ENCODE measurements at regions not wholly inside any gene's neighbourhood (a gene's known extent, or its start where the extent isn't known, plus 50 kb on each side); places are given as distances from the start of the nearest gene placed in this dataset.
"Not testable (repeated sequence)": the region's sequence is repeated elsewhere in the genome, so short reads cannot be mapped to it uniquely, and the experiment has no call there.

DNA sequence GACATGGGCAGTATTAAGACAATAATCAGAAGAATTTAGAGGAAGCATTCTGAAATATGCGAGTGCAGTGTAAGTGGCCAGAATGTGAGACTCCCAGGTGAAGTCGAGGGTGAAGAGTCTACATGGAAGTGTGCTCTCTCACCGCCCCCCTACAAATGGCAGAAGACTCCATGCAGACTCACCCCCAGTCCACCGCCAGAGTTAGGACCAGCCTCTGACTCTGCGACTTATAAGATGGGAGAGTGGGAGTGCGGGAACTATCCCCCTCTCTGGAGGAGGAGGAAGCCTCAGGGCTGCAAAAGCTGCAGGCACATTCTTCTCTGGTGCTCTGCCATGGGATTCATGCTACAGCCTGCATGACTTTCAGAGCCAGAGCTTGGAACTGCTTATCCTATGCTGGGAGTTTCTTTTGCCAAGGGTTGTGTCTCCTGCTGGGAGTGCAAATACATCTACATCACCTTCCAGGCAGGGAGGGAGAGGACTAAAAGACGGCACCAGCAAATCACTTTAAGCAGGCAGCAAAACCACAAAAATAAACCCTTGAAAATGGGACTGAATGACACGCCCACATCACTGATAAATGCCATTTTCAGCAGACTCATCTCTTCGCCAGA lies 206.7 kb upstream of the SULF2 start:
- no peak for DNase-seq

DNA sequence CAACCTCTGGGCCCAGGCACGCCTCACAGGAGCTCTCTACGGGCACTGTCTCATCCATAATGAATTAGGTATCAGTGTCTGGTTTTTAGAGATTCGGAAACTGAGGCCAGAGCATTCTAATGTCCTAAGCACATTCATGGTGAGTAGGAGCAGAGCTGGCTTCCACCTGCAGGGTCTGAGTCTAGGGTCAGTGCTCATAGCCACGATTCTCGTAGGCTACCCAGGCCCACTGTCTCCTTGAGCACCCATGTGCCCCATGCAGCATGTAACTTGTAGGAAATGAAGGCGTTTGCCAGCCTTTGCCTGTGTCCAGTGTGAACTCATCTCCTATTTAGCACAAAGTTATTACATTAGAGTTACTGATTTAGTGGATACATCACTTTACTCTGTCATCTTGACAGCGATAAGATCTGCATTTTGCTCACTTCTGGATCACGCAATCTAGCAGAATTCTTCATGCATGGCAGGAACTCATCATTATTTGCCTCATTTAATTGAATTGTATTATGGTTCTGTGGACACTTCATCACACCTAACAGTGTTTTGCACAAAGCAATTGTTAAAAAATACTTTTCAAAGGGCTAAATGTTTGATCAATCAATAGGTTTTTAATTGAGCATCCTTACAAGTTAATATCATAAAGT lies 205.3 kb upstream of the SULF2 start:
- no peak for DNase-seq

DNA sequence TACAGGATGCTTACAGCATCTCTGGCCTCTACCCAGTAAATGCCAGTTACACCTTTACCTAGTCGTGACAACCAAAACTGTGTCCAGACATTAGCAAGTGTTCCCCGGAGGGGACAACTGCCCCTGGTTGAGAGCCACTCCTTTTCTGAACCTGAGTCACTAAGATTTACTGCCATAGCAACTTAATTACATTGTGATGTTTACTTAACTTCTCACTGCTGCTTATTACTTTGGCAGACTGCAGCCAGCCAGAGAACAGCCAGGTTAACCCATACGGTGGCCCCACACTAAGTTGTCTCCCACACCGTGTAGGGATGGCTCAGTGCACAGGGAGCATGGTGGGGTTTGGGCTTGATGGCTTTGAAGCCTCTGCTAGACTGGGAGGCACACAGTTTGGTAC lies 204.7 kb upstream of the SULF2 start:
- DNase-seq, result no peak

DNA sequence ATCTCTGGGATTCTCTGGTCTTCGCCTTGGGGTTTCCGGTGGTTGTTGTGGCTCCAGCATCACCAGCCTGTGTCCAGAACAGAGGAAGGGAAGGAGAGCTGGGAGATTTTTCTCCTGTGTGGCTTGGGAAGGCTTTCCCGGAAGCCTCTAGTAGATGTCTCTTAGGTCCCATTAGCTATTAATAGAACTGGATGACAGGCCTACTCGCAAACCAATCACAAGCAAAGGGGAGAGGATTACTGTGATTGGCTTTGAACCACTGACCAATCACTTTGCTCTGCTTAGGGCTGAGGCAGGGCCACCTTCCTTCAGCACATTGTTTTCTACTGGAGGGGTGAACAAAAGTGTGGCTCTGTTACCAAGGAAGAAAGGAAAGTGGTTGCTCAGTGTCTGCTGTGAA lies 203.4 kb upstream of the SULF2 start:
- no peak for DNase-seq

DNA sequence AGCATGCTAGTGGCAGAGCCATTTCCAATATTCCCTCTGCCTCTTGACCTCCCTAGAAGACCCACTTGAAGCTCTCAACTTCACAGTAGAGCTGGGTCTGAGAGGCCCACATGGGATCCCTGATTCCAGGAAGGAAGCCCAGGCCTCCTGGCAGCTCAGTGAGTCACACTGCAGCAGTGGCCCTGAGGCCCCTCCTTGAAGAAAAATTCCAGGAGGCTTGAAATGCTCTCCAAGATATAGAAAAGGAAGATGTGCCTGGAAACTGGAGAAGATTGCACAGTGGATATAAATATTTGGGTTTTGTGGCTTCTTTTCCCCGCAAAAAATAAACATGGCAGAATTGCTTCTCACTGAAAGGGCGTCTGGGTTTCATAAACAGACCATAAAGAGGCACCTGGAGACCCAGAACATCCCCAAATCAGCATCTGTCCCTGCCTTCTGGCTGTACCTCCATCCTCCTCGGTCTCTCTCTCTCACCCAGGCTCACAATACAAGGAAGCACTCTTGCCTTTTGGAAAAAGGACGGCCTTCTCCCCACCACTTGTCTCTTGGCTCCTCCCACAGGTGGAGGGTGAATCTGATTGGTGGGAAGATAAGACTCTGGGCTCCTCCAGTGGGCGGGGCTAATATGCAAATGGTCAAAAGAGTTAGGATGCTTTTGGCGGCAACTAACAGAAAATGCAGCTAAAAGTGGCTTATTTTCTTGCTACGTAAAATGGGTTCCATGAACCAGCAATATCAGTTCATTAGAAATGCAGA lies 200.0 kb upstream of the SULF2 start:
- DNase-seq, result no peak

DNA sequence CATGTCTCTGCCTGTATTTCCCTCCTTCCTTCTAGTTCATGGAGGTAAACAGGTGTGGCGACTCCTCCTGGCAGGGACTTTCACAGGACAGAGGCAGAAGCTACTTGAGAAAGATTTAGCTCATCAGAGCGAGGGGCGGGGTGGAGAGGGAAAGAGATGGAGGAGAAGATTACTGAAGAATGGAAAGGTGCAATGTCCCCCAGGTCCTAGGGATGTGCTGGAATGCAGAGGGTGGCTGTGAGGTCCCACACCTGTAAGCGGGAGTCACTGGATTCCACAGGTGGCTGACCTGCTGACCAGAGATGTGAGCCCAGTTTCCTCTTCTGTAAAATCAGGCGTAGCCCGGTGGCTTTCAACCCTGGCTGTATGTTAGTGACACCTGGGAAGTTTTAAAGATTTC lies 199.2 kb upstream of the SULF2 start:
- DNase-seq, result no peak

DNA sequence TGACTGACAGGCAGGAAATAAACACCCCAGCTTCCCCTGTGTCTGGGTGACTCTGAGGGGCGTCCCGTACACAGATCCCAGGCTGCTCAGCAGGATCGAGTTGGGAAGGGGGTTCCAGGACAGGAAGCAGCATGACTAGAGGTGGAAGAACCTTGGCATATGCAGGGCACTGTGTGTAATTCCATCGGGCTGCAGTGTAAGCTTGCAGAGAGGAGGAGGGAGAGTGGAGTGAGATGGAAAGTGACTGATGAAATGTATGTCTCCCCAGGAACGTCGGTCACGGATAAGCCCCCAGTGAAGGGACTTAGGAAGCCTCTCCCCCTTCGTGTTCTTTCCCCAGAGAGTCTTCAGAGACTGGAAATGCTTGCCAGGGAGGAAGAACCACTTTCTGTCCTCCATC lies 198.4 kb upstream of the SULF2 start:
- not testable (repeated sequence) for DNase-seq

DNA sequence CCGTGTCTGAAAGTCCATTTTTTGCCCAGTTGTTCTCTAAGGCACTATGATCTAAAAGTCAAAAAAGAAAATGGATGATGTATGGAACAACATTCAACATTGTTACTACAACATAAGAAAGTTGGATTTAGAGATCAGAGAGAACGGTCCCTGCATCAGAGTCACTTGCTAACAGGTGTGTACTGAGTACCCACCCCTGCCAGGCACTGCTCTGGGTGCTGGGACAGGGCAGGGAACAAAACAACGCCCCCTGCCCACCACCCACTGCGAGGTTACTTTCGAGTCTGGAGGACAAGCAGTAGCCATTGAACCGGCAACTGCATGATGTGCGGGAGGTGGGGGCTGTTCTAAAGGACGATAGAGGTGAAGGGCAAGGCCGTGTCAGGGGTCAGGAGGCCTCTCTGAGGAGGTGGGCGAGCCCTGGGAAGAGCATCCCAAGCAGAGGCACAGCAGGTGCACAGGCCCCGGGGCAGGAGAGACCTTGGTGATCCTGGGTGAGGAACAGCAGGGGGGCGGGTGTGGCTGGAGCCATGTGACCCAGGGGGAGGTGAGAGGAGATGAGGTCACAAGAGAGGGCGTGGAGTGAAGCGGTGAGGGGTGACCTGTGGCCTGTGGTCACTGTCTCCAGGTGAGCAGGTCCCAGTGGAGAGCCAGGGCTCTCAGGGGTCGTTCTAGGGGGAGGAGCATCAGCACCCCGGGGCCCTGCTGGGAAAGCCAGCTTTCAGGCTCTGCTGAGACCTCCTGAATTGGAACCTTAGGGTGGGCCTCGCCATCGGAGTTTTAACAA lies 197.5 kb upstream of the SULF2 start:
- DNase-seq, result no peak

DNA sequence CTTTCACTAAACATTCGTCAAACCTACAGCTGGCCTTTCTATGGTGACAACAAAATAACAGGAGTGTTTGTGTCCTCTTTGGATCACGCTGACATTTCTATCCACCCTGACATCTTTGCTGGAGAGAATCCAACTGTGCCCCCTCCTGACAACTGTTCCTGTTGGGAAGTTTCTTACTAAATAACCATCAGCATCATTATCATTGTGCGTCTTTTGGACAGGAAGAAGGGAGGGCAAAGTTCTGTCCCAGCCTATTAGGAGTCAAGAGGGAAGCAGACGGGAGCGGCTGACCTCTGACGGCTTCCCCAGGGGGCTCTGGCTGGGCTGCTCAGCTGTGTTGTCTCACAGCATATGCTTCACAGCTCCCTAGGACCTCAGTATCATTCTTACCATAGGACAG lies 195.9 kb upstream of the SULF2 start:
- DNase-seq, result no peak

DNA sequence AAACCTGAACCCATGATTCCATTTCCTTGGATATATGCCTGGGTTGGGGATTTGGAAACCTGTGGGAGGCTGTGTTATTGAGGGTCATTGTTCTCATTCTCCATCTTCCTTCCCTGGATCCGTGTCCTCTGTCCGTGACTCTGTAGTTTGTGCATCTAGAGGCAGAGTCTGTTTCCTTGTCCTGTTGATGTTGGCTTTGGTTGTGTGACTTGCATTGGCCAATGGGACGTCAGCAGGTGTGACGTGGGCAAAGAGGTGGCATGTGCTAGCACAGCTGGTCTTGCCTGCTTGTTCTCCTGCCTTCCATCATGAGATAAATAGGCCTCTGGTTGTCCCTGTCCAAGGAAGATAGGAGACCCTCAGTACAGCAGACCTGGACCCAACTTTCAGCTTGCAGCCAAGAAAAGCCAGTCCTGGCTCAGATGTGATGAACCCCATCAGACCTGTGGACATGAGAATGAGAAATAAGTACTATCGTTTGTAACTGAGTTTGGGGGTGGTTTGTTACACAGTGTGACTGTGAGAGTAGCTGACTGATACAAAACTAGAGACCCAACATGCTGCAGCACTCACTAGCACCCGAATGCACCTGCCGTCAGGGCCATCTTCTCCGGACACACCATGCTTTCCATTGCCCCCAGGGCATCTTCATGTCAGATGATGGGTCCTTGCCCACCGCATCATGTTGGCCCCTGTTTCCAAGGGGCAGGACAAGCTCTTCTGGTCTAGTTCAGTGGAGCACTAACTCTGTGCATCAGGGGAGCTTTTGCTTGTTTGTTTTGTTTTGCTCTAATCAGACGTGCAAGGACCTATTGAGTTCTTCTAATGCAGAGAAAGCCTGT lies 195.3 kb upstream of the SULF2 start:
- DNase-seq, result no peak

DNA sequence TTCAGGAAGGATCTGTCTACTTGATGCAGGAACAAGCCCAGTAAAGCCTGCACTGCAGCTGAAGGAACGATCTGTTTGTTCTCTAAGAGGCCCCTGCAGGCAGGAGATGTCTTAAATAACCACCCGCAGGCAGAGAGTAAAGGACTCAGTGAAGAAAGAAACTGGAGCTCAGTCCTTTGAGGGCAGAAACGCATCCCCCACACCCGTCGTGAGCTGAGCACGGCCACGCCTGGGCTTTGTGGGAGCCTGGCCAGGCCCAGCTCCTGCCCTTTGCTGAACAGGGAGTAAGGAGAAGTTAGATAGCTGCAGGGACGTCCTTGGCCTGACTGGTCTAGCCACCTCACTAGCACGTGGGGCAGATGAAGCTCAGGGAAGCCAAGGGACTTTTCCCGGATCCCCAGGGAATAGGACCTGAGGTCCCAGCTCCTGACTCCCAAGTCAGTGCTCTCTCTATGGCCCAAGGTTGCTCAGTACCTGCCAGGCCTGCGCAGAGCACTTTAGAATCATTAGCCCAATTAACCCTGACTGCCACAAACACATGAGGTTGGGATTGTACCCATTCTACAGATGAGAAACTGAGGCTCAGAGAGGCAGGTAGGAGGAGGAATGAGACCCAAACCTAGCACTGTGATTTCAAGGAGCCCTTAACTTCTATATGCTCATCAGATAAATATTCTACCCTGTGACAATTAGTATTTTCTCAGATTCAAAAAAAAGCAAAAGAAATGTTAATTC lies 194.2 kb upstream of the SULF2 start:
- not testable (repeated sequence) for DNase-seq

DNA sequence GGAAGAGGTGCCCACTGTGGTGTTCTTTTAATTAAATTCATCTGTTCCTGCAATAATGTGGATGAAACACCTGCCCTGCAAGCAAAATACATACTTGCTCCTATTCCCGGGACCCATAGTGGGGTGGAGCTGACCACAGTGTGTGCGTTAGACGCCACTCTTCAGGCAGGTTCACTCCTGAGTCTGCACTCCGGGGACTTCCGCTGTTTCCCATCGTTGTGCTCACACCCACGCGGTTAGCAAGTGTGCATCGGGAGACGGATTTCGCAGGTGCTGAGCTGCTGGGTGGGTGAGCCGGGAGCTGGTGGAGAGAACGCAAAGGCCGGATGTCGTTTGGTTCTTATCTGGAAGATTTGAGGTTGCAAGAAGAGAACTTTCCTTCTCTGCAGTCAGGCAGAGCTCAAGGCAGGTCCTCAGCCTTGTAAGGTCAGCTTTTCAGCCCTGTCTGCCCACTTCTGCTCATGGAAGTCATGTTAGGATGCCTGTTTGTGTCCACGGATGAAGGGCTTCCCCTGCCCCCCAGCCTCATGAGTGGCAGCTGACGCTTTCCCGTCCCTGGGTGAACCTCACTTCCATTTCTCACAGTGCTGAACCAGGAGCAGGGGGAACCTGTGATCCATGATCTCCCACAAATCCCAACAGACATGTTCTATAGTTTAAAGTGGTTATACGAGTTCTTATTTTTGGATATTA lies 193.3 kb upstream of the SULF2 start:
- DNase-seq, result not testable (repeated sequence)

DNA sequence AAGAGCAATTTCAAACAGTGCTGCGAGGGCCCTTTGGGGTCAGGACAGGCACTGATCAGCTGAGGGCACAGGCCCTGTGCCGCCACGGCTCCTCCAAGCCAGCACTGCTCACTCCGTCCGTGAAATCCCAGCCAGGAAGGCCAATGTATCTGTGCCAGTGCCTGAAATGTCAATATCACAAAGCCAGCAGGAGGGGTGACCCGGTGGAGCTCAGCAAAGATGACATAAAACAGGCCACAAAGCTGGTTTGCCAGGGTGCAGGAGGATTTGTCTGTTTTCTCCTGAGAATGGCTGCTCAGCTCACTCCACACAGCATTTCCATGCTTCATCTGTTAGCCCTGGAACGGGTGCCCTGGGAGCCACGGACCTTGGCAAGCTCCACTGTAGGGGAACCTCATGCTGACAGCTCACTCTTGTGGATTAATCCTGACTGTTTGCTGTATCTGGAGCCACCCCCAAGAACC lies 192.5 kb upstream of the SULF2 start:
- not testable (repeated sequence) for DNase-seq

DNA sequence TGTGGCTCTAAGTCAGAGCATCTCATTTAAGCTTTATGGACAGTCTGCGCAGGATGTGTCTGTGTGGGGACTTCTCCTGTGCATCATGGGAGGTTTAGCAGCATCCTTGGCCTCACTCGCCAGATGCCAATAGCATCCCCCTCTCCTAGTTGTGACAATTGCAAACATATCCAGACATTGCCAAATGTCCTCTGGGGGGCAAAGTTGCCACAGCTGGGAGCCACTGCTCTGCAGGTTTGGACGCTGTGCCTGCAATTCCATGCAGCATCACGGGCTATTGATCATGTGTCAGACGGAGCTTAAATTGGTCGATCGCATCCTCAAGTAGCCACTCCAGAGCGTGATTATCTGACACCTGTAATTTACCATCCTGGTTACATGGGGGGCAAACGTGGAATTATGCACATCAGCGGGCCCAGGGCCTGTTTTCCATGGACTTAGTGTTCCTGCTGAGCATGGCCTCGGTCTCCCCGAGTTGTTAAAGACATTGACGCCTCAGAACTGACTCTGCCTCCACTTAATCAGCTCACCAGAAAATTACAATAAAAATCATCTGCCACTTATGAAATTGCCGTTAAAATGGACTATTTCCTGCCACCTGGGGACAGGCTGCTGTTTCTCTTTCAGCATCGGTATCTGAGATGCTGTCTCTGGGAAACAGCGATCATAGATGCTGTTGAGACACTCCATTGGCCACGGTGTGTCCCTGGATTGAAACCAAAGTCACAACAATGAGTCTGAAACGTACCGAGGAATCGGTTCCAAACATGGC lies 191.9 kb upstream of the SULF2 start:
- not testable (repeated sequence) for DNase-seq

DNA sequence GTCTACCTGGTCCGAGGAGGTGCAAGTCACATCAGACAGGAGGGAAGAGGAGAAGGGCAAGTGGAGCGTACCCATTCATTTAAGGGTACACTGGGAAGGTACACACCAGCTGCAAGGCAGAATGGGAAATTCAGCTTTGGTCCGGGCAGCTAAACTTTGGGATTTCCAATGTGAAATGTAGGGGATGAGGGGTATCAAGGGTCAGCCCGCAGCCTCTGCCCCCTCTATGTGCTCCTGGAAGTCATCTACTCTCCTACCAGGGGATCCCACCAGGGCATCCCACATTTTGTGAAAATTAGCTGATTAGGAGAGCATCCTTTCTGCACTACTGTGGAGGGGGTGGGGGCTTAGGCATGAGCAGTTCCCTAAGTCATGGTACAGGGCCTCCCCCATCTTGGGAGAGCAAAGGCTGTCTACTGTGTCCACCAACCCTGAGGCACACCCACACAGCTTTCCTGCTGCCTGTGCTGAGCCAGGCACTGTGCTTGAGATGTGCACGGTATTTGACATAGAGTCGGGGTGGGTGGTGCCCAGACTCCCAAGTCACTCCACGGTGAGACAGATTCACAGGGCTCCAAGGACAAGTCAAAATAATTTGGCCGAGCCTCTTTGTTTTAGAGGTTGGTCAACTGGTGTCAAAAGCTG lies 189.1 kb upstream of the SULF2 start:
- DNase-seq, result no peak

DNA sequence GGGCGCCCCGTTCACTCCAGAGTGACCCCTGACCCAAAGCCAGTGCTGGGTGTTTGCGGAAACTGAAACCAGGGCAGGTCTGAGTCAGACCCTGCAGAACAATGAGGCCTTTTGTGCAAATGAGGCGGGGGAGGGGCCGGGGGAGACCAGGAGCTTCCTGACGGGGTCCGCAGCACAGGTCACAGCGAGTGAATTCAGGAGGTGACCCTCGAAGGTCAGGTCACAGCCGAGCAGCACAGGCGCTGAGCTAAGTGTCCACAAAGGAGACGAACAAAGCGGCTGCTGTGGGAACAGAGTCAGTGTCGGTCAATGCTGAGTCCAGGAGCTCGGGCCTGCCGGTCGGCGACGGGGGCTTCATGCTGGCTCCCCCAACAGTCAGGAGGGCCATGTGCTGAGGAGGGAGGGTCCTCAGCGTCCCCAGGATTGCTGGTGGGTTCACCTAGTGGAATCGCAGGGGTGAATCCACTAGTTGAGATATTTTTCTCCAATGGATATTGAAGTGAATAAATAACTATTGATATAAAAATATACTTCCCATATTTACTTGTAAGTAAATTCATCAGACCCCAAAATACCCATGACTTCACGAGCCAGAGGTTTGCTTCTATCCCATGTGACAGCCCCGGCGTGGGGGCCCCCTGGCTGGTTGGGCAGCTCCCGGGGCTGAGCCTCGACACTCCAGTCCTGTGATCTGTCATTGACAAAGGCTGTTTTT lies 188.4 kb upstream of the SULF2 start:
- DNase-seq, result no peak

DNA sequence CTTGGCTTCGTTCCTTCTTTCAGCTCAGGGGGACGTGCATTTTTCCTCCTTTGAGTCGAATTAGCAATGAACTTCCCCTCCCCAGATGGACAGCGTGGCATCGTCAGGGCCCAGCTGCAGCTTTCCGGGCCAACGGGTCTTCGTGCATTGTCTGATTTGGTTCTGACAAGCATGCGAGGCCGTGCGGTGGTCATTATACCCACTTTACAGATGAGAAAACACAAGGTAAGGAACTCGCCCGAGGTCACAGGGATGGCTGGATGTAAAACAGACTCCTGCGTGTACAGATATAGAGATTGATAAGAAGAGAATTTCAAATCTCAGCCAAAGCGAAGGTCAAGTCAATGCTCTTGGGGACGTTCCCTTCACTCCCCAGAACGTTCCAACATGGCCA lies 187.6 kb upstream of the SULF2 start:
- DNase-seq, result no peak

DNA sequence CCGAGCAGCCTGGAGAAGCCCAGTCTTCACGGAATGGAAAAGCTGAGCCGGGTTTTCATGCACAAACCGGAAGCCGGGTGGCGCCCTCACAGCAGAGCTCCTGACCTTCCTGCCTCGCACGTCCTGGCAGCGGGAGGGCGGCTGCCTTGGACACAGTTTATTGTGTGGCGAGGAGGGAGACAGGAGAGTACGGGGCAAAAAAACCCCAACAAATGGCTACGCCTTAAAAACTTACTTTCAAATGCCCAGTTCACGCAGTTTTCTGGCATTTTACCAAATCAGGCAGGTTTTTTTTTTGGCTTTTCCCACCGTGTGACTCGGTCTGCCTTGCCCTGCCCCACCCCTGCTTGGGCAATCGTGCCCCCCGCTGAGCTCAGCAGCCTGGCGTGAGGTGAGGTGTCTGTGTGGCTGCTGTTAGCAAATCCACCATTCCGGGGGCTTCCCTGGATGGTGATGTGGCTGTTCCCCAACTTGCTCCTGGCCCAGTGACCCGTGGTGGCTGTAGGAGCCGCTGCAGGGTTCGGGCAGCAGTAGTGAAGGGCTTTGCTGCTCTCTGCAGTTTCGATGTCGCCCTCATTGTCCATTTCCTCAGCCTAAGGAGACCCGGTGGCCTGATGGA lies 187.1 kb upstream of the SULF2 start:
- not testable (repeated sequence) for DNase-seq
